Pons (tissue), 1 donor: ENCODE measurements at regions not wholly inside any gene's neighbourhood (a gene's known extent, or its start where the extent isn't known, plus 50 kb on each side); places are given as distances from the start of the nearest gene placed in this dataset.

ENCODE experiments used
- DNase-seq: peaks from one replicate; pipeline ENCODE4 v3.0.0-alpha.2; 2016; ENCODE audit warnings: low spot score

DNA sequence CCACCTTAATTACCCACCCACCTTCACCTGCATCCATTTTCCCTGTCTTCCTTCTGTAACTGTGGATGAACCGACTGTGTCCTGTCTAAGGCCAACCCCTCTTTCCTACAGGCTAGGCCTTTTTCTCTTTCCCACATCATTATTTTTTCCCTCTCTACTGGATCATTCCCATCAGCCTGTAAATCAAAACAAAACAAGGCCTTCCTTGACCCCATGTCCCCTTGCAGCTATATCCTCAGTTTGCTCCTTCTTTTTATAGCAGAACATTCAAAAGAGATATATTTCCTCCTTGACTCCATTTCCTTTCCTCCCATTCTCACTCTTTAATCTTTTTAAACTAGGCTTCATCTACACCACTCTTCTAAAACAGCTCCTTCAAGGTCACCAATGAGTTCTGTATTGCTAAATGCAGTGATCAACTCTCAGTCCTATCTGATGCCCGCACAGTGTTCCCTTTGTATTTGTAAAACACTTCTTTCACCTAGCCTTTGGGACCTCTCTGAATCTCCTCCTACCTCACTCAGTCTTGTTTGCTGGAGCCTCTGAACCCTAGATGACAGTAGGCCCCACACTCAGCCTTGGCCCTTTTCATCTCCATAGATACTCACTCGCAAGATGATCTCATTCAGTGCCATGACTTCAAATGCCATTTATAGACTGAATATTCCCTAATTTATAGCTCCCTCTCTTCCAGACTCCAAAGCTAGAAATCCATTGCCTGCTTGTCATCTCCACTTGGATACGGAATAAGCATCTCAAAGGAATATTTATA lies 55.7 kb downstream of the CXCR4 start:
- DNase-seq, result no peak

- DNase-seq, result no peak
Measured at GRCh38 chr2:136060416-136060815, 57.5 kb downstream of the CXCR4 start.

- DNase-seq, result no peak
Measured at GRCh38 chr2:136059036-136059472, 58.9 kb downstream of the CXCR4 start.

- DNase-seq, result no peak
Measured at GRCh38 chr2:136058262-136058661, 59.7 kb downstream of the CXCR4 start.

- DNase-seq, result no peak
Measured at GRCh38 chr2:136057802-136058140, 60.2 kb downstream of the CXCR4 start.

- no peak for DNase-seq
Measured at GRCh38 chr2:136057023-136057801, 60.7 kb downstream of the CXCR4 start.

GRCh38 chr2:136055929-136056688 lies 61.8 kb downstream of the CXCR4 start:
- no peak for DNase-seq

DNA sequence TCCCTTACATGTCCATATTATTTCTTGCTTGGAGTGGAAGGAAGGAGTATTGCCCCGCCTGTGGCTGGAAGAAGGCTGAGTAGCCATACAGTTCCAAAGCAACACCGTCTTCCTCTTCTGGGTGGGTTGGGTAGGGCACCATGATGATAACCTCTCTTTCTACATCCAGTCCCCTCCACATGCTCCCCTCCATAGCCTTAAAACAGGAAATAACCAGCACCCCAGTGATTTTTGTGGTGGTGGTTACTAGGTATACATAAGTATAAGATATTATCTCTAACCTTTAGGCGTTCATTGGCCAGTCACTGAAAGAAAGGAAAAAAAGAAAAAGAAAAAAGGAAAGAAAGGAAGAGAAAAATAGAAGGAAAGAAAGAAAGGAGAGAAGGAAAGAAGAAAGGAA lies 63.1 kb downstream of the CXCR4 start:
- DNase-seq, result no peak

DNA sequence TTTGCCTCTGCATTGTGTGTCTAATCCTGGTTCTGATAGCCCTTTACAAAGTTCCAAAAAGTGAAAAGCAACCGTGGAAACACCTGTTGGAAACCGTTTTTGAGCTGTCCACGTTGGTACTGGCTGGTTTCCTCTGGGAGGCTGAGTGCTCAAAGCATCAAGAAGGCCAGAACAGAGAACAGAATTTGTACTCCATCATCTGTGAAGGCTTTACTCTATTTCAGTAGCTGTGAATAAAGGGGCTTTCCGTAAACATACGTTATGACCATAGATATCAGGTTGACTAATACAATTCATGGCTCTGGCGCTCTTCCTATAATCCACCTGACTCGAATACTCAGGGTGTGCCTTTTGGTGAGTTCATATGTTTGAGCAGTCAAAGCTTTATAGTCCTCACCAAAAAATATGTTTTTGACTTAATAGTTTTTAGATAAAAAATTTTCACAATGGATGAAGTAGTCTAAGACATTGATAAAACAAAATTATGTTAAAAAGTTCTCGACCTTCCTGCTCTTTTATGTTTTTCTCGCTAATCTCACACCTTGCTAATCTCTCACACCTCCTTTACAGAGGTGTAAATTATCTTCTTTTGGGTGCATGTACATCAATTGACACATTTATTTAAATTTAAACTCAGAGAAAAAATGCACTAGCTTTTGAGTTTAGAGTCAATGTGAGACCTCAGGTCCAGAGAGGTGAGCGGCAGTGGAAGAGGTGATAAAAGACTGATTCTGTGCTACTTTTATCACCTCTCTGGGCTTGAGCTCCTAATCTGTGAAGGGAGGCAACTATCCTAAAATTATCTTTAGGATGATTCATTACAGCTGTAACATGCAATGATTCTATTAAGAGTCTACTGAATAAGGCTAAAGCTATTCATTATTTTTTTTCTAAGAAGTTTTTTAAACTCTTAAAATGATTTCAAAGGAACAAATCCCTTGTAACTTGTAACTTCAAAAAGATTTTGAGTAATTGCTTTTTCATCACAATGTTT lies 65.3 kb downstream of the CXCR4 start:
- DNase-seq, result no peak

- no peak for DNase-seq
Measured at GRCh38 chr2:136051725-136052048, 66.3 kb upstream of the DARS1 start.

- no peak for DNase-seq
Measured at GRCh38 chr2:136051001-136051724, 65.7 kb upstream of the DARS1 start.

- DNase-seq, result peak; percentile 95
Measured at GRCh38 chr2:136049991-136050920, 64.8 kb upstream of the DARS1 start.

DNA sequence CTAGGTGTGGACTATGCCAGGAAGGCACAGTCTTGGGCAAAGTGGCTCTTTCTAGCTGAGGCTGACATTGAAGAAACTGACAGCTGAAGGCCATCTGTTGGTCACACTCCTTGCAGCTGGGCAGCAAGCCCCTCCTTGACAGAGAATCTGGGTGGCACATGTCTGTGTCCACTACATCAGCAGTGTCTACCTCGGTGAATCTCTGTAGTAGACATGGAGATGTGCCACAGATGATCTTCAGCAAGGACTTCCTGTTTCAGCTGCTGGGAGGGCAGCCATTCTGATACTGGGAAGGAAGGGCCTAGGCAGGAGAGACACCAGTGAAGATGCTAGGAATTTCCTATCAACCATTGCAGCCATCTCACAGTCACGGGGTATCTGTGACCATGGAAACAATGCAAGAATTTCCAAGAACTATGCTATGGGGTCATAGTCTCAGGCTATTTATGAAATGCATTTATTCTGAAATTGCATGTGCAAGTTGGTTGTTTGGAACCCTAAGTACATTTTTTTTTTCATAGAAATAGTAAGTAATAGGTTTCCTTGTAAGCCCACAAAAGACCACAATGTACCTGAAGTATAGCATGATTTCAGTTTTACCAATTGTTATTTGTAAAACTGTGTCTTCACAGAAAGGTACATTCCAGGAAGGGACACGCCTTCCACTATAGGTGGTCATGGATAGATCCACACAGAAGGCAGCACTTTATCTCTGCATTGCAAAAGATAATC lies 63.8 kb upstream of the DARS1 start:
- DNase-seq, result no peak

DNA sequence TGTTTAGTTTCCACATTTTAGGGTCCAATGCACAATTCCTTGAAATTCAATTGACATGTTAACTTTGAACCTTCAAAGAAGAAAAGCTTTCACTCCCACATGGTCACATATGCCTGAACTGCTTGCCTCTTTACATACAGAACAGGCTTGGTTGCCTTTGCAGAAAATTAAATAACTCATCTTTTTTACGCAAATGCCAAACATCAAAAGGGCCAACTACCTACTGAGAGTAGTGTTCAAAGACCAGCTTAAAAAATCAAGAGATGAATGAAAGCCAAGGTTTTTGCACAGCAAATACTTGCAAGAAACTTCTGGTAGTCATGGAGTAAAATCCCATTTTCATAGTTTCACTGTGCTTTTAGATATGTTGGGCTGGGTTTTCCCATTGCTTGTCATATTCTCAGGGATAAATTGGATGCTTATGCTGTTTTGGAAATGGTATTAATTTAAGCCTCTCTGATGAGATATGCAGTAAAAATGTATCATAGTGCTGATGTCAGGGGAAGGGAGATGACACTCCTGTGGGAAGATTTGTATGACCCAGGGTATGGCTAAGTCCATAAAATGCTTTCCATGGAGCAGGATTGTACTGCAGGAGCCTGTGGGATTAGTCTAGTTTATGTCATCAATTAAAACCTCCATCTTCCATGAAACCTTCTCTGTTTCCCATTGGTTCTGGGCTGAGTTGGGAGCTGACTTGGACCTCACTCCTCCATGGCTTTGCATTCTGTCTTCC lies 60.6 kb upstream of the DARS1 start:
- DNase-seq, result no peak

DNA sequence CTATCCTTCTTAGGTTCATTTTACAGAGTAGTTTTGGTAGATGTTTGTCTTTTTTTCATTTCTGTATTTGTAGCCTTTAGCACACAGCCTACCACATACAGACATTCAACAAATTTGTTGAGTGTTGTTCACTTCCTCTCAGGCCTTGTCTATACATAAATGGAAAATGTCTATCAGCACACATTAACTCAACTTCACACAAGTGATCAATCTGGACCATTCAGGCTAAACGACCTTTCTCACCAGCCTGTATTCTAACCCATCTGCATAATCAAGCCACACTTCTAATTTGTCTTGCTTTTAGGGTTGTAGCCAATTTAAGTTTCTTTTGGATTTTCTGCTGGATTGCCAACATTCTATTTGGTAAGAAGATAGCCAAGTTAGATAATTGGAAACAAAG lies 59.9 kb upstream of the DARS1 start:
- DNase-seq, result no peak
